Effector memory CD4-positive, alpha-beta T cell (primary cell): ENCODE measurements at regions not wholly inside any gene's neighbourhood (a gene's known extent, or its start where the extent isn't known, plus 50 kb on each side); places are given as distances from the start of the nearest gene placed in this dataset.

Source experiments
- DNase-seq, 3 donors: peaks; one replicate each; pipeline ENCODE4 v3.0.0-alpha.2; 2020
- H3K27ac ChIP-seq: 2 replicates; pipeline ENCODE4 v1.7.0; 2013; ENCODE audit warnings: mild to moderate bottlenecking, low read length, moderate library complexity; ENCODE audit not compliant: insufficient read depth, poor library complexity, severe bottlenecking
- H3K27me3 ChIP-seq: replicated peaks from 2 replicates; pipeline ENCODE4 v1.7.0; 2013; ENCODE audit warnings: mild to moderate bottlenecking, low read length; ENCODE audit not compliant: insufficient read depth, control insufficient read depth, poor library complexity, severe bottlenecking
- H3K36me3 ChIP-seq: 2 replicates; pipeline ENCODE4 v1.7.0; 2013; ENCODE audit warnings: mild to moderate bottlenecking, low read length, moderate library complexity; ENCODE audit not compliant: control insufficient read depth, insufficient read depth
- H3K4me1 ChIP-seq: 2 replicates; pipeline ENCODE4 v1.7.0; 2013; ENCODE audit warnings: low read length, mild to moderate bottlenecking; ENCODE audit not compliant: control insufficient read depth, insufficient read depth, poor library complexity, severe bottlenecking
- H3K4me3 ChIP-seq: 2 replicates; pipeline ENCODE4 v1.7.0; 2013; ENCODE audit warnings: low read length, low read depth, mild to moderate bottlenecking; ENCODE audit not compliant: insufficient read depth, poor library complexity, severe bottlenecking
- H3K9me3 ChIP-seq: 2 replicates; pipeline ENCODE4 v1.7.0; 2013; ENCODE audit warnings: mild to moderate bottlenecking, low read length, moderate library complexity; ENCODE audit not compliant: control insufficient read depth

GRCh38 chr10:8766899-8767298, 712.4 kb downstream of the GATA3 start:
- H3K4me1 ChIP-seq = no peaks in the 10 kb centered on the region
- no peak overlapping the region for H3K27ac ChIP-seq
- no peak overlapping the region for H3K4me3 ChIP-seq
- DNase-seq = no peak
- no peaks in the 10 kb centered on the region for H3K27me3 ChIP-seq
- H3K36me3 ChIP-seq = no peaks in the 10 kb centered on the region
- no peaks in the 10 kb centered on the region for H3K9me3 ChIP-seq

- no peak for DNase-seq
- Histone ChIP-seq H3K36me3 (no peaks in the 10 kb centered on the region), H3K4me1 (no peaks in the 10 kb centered on the region)
Observed at GRCh38 chr10:8767591-8767990, 713.1 kb downstream of the GATA3 start.

GRCh38 chr10:8768341-8768740, 713.9 kb downstream of the GATA3 start:
- H3K9me3 ChIP-seq = no peaks in the 10 kb centered on the region
- no peaks in the 10 kb centered on the region for H3K27me3 ChIP-seq
- H3K27ac ChIP-seq = no peak overlapping the region
- H3K4me1 ChIP-seq = no peaks in the 10 kb centered on the region
- H3K4me3 ChIP-seq = no peak overlapping the region
- H3K36me3 ChIP-seq = no peaks in the 10 kb centered on the region
- no peak for DNase-seq

More at GRCh38 chr10:8767591-8767990, 713.1 kb downstream of the GATA3 start:
- H3K27me3 ChIP-seq = no peaks in the 10 kb centered on the region
- H3K4me3 ChIP-seq = no peak overlapping the region
- no peaks in the 10 kb centered on the region for H3K9me3 ChIP-seq
- no peak overlapping the region for H3K27ac ChIP-seq

- H3K36me3 ChIP-seq = no peaks in the 10 kb centered on the region
- H3K27me3 ChIP-seq = no peaks in the 10 kb centered on the region
- no peak overlapping the region for H3K4me3 ChIP-seq
- H3K27ac ChIP-seq = no peak overlapping the region
- DNase-seq = no peak
- no peaks in the 10 kb centered on the region for H3K9me3 ChIP-seq
- no peaks in the 10 kb centered on the region for H3K4me1 ChIP-seq
Observed at GRCh38 chr10:8768852-8769251, 714.4 kb downstream of the GATA3 start.

- DNase-seq = no peak
- H3K27me3 ChIP-seq = no peaks in the 10 kb centered on the region
- no peaks in the 10 kb centered on the region for H3K36me3 ChIP-seq
- H3K4me3 ChIP-seq = no peak overlapping the region
- H3K4me1 ChIP-seq = no peaks in the 10 kb centered on the region
- no peaks in the 10 kb centered on the region for H3K9me3 ChIP-seq
- no peak overlapping the region for H3K27ac ChIP-seq
Observed at GRCh38 chr10:8776926-8777622, 722.6 kb downstream of the GATA3 start.

- H3K27me3 ChIP-seq = no peaks in the 10 kb centered on the region
- H3K36me3 ChIP-seq = no peaks in the 10 kb centered on the region
- no peak overlapping the region for H3K27ac ChIP-seq
- DNase-seq = no peak
- no peaks in the 10 kb centered on the region for H3K4me1 ChIP-seq
- H3K9me3 ChIP-seq = no peaks in the 10 kb centered on the region
- H3K4me3 ChIP-seq = no peak overlapping the region
Observed at GRCh38 chr10:8778713-8779112, 724.2 kb downstream of the GATA3 start.

GRCh38 chr10:8787649-8788048, 733.2 kb downstream of the GATA3 start:
- H3K4me1 ChIP-seq = no peaks in the 10 kb centered on the region
- H3K4me3 ChIP-seq = no peak overlapping the region

GRCh38 chr10:8790390-8790789, 735.9 kb downstream of the GATA3 start:
- Histone ChIP-seq H3K4me1 (no peaks in the 10 kb centered on the region), H3K27me3 (no peaks in the 10 kb centered on the region), H3K27ac (no peak overlapping the region), H3K9me3 (no peaks in the 10 kb centered on the region), H3K36me3 (no peaks in the 10 kb centered on the region), H3K4me3 (no peak overlapping the region)
- DNase-seq = no peak

More at GRCh38 chr10:8787649-8788048, 733.2 kb downstream of the GATA3 start:
- Histone ChIP-seq H3K27me3 (no peaks in the 10 kb centered on the region), H3K9me3 (no peaks in the 10 kb centered on the region), H3K27ac (no peak overlapping the region), H3K36me3 (no peaks in the 10 kb centered on the region)
- DNase-seq = no peak

GRCh38 chr10:8794860-8795259, 740.4 kb downstream of the GATA3 start:
- Histone ChIP-seq H3K27ac (no peak overlapping the region), H3K4me3 (no peak overlapping the region), H3K4me1 (no peaks in the 10 kb centered on the region), H3K27me3 (no peaks in the 10 kb centered on the region), H3K9me3 (no peaks in the 10 kb centered on the region), H3K36me3 (no peaks in the 10 kb centered on the region)
- no peak for DNase-seq

- no peaks in the 10 kb centered on the region for H3K9me3 ChIP-seq
Observed at GRCh38 chr10:8800426-8800825, 745.9 kb downstream of the GATA3 start.

More at GRCh38 chr10:8800426-8800825, 745.9 kb downstream of the GATA3 start:
- Histone ChIP-seq H3K4me3 (no peak overlapping the region), H3K4me1 (no peaks in the 10 kb centered on the region), H3K36me3 (no peaks in the 10 kb centered on the region), H3K27ac (no peak overlapping the region), H3K27me3 (no peaks in the 10 kb centered on the region)
- no peak for DNase-seq
